ENCODE measurements at regions not wholly inside any gene's neighbourhood (a gene's known extent, or its start where the extent isn't known, plus 50 kb on each side); places are given as distances from the start of the nearest gene placed in this dataset.

DNA sequence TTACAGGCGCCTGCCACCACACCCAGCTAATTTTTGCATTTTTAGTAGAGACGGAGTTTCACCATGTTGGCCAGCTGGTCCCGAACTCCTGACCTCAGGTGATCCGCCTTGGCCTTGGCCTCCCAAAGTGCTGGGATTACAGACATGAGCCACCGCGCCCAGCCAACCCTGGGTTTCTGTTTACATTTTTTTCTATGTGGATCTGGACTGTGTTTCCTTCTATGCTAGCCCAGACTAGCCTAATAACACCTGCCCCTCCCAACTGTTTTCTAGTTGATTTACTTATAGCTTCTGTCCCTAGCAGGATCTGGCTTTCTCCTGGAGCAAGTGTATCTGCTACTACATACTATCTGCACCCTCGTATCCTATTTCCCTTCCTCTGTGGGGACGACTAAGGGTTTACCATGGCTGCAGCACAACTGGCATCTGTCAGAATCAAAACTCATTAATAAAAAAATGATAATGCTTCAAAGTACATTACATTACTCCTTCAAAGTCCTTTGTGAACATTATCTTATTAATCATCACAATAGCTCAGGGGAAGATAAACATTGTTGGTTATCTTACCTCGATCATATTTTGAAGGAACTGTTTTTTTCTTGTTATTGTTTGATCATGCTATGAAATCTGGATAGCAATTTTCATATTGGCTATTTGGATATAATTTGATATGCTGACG, 228.3 kb downstream of the KLF5 start:
- POLR2A ChIA-PET (ENCODE audit: unreplicated experiment): no interaction called here
- ATAC-seq (ENCODE audit: low read depth) (no peak), DNase-seq (no peak)
- no peak overlapping the region for H3K56ac ChIP-seq (ENCODE audit: extremely low read depth, insufficient read depth, low read length)
- no peak overlapping the region for H2AFZ ChIP-seq (replicated peaks; ENCODE audit: low read length, poor library complexity)
- TF ChIP-seq, protein P1, sequence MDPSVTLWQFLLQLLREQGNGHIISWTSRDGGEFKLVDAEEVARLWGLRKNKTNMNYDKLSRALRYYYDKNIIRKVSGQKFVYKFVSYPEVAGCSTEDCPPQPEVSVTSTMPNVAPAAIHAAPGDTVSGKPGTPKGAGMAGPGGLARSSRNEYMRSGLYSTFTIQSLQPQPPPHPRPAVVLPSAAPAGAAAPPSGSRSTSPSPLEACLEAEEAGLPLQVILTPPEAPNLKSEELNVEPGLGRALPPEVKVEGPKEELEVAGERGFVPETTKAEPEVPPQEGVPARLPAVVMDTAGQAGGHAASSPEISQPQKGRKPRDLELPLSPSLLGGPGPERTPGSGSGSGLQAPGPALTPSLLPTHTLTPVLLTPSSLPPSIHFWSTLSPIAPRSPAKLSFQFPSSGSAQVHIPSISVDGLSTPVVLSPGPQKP (IDR thresholded peaks at IDR 0.05; ENCODE audit: borderline replicate concordance, low read depth, low read length): no peak
- TF ChIP-seq FOS (IDR thresholded peaks at IDR 0.05; ENCODE audit: low read depth, low read length) (no peak), MAFK (IDR thresholded peaks at IDR 0.05; ENCODE audit: low read depth, low read length) (no peak), POLR2A (IDR thresholded peaks at IDR 0.05; ENCODE audit: low read depth, low read length) (no peak)
- H4K8ac ChIP-seq (ENCODE audit: low read depth in 2 of 2, low read length in 2 of 2): no peak overlapping the region
- H3K23ac ChIP-seq (ENCODE audit: low read depth, low read length): no peak overlapping the region
- no TSS peak for BruUV-seq (replicated peaks)
- H3K36me3 ChIP-seq (ENCODE audit: control insufficient read depth, insufficient read depth, low read length): no peaks in the 10 kb centered on the region
- no peaks in the 10 kb centered on the region for H3K4me1 ChIP-seq (ENCODE audit: control insufficient read depth, insufficient read depth, low read length)
- no peak overlapping the region for H3K9ac ChIP-seq (ENCODE audit: low read depth, low read length)
- intact Hi-C loops (cut with micrococcal nuclease): no loop called here
- no peak overlapping the region for H3K18ac ChIP-seq (ENCODE audit: low read depth, low read length)
- H2BK15ac ChIP-seq (ENCODE audit: low read depth, low read length): no peak overlapping the region
- dilution Hi-C loops (cut with HindIII; ENCODE audit: low sequenced_read_pairs, unreplicated experiment): no loop called here
- no CpG with 5 or more reads among the region's 10 CpGs for WGBS, 2 experiments (ENCODE audit: extremely low coverage in 2 of 2, insufficient read length in 1 of 2)
- no peak overlapping the region for H2BK5ac ChIP-seq (ENCODE audit: low read depth, low read length, poor library complexity, severe bottlenecking)
- no peak overlapping the region for H4K91ac ChIP-seq (ENCODE audit: insufficient read depth, low read depth, low read length)
- no peaks in the 10 kb centered on the region for H3K79me1 ChIP-seq (ENCODE audit: low read depth in 1 of 2, low read length in 2 of 2)
- no peak overlapping the region for H2AK9ac ChIP-seq (replicated peaks; ENCODE audit: low read depth, low read length, poor library complexity)
- H2BK120ac ChIP-seq (ENCODE audit: low read depth, low read length): no peak overlapping the region
- H3K4me2 ChIP-seq (ENCODE audit: low read depth, low read length): no peak overlapping the region
- in situ Hi-C loops (cut with MboI; ENCODE audit: low sequenced_read_pairs): no loop called here
- no peaks in the 10 kb centered on the region for H4K20me1 ChIP-seq (ENCODE audit: insufficient read depth, low read length)
- CTCF ChIA-PET: no interaction called here
- no peak overlapping the region for H3K4me3 ChIP-seq (ENCODE audit: insufficient read depth, low read depth, low read length)
- no peak overlapping the region for H3K27ac ChIP-seq (ENCODE audit: insufficient read depth, low read length)
- H3K9me3 ChIP-seq (ENCODE audit: control insufficient read depth, insufficient read depth, low read length): no peaks in the 10 kb centered on the region
- no peaks in the 10 kb centered on the region for H3K27me3 ChIP-seq (ENCODE audit: control insufficient read depth, insufficient read depth, low read length)
- no peak overlapping the region for H3K14ac ChIP-seq (replicated peaks; ENCODE audit: low read depth, low read length)
- no peak overlapping the region for H4K5ac ChIP-seq (ENCODE audit: low read depth, low read length)
- no peaks in the 10 kb centered on the region for H3K9me1 ChIP-seq (ENCODE audit: insufficient read depth, low read length)
- no peak overlapping the region for H2BK20ac ChIP-seq (ENCODE audit: low read depth, low read length)
- no peak overlapping the region for H3K4ac ChIP-seq (ENCODE audit: low read depth, low read length)
- H2AK5ac ChIP-seq (ENCODE audit: low read depth, low read length): no peak overlapping the region
